HL-60 (cell line): ENCODE measurements at regions not wholly inside any gene's neighbourhood (a gene's known extent, or its start where the extent isn't known, plus 50 kb on each side); places are given as distances from the start of the nearest gene placed in this dataset.

Experiments used
- DNase-seq, 2 experiments: peaks; one replicate each; pipeline ENCODE4 v3.0.0-alpha.2; 2010 to 2020; ENCODE audit warnings: low read depth in 1 of 2, low spot score in 1 of 2
- H3K27ac ChIP-seq: fragments of 250-450 bp; sonication (Bioruptor Pico); replicated peaks from 2 replicates; pipeline ENCODE4 v1.5.1; 2020; ENCODE audit warnings: mild to moderate bottlenecking, moderate library complexity
- H3K27me3 ChIP-seq: fragments of 250-450 bp; sonication (Bioruptor Pico); 2 replicates; pipeline ENCODE4 v1.5.1; 2021; ENCODE audit warnings: mild to moderate bottlenecking, moderate library complexity; ENCODE audit not compliant: insufficient read depth, poor library complexity, severe bottlenecking
- H3K4me3 ChIP-seq: replicated peaks from 2 replicates; pipeline ENCODE4 v1.5.1; 2011; ENCODE audit warnings: mild to moderate bottlenecking, control low read depth, low read length; ENCODE audit not compliant: insufficient read depth
- CTCF ChIP-seq: IDR thresholded peaks from one replicate; pipeline ENCODE4 v1.5.1; 2011; ENCODE audit warnings: low read length, control low read depth, inconsistent platforms; ENCODE audit not compliant: insufficient read depth
- GABPA ChIP-seq: IDR thresholded peaks from 2 replicates; pipeline ENCODE4 v1.6.1; 2012; ENCODE audit warnings: low read depth
- POLR2AphosphoS5 ChIP-seq: IDR thresholded peaks from 2 replicates; pipeline ENCODE4 v1.6.1; 2012; ENCODE audit warnings: low read depth
- REST ChIP-seq: IDR thresholded peaks from 2 replicates; pipeline ENCODE4 v1.6.1; 2012; ENCODE audit warnings: low read depth; ENCODE audit not compliant: insufficient replicate concordance
- SPI1 ChIP-seq: IDR thresholded peaks from 2 replicates; pipeline ENCODE4 v1.6.1; 2012; ENCODE audit warnings: low read depth, mild to moderate bottlenecking, borderline replicate concordance

GRCh38 chr2:103419506-103419905 lies 657.7 kb downstream of the TMEM182 start:
- TF ChIP-seq REST (no peak), CTCF (no peak), POLR2AphosphoS5 (no peak), SPI1 (no peak), GABPA (no peak)
- Histone ChIP-seq H3K27ac (no peak overlapping the region), H3K27me3 (no peaks in the 10 kb centered on the region), H3K4me3 (no peak overlapping the region)
- DNase-seq, result no peak

GRCh38 chr2:103423100-103423499 lies 661.3 kb downstream of the TMEM182 start:
- Histone ChIP-seq H3K27me3 (no peaks in the 10 kb centered on the region), H3K27ac (no peak overlapping the region), H3K4me3 (no peak overlapping the region)
- DNase-seq, result no peak
- TF ChIP-seq SPI1, result no peak
- no peak for TF ChIP-seq GABPA
- TF ChIP-seq POLR2AphosphoS5, result no peak
- no peak for TF ChIP-seq REST
- TF ChIP-seq CTCF, result no peak

- Histone ChIP-seq H3K27me3 (no peaks in the 10 kb centered on the region), H3K4me3 (no peak overlapping the region), H3K27ac (no peak overlapping the region)
- TF ChIP-seq CTCF, result no peak
- no peak for TF ChIP-seq SPI1
- no peak for TF ChIP-seq POLR2AphosphoS5
- TF ChIP-seq GABPA, result no peak
- no peak for TF ChIP-seq REST
- no peak for DNase-seq
These were observed 665.7 kb downstream of the TMEM182 start for GRCh38 chr2:103427567-103427966.
